SK-MEL-5 (cell line): ENCODE measurements at regions not wholly inside any gene's neighbourhood (a gene's known extent, or its start where the extent isn't known, plus 50 kb on each side); places are given as distances from the start of the nearest gene placed in this dataset.
"Not testable (repeated sequence)": the region's sequence is repeated elsewhere in the genome, so short reads cannot be mapped to it uniquely, and the experiment has no call there.

Experiments used
- DNase-seq: peaks from one replicate; pipeline ENCODE4 v3.0.0-alpha.2; 2016; ENCODE audit warnings: low read depth, low spot score
- in situ Hi-C: cut with HindIII; loops from 2 replicates; pipeline ENCODE4 v1.10.0; 2016; ENCODE audit warnings: low sequenced_read_pairs, high pct_unique_total_duplicates, low pct_unique_long_range_greater_than_20kb

DNA sequence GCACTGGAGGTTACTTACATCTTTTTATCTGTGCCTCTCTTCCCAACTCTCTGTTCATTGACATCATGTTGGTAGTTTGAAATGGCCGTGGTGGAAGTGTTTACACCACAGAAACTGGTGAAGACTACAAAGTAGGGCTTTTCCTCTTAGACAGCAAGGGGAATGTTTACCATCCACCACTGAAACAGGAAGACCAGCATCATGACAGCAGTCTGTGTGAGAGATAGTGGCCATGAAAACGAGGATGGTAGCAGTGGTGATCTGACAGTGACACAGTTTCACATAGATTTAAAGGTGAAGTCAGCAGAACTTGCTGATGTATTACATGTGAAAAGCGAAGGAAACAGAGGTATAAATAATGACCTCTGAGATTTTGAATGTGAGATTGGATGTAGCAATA is 115.7 kb downstream of the CCDC71L start:
- no peak for DNase-seq
- in situ Hi-C loops: loop anchor here (10.0 kb wide), 2 partner anchors 70 to 190 kb away; no protein-coding TSS in a partner anchor

GRCh38 chr7:106543221-106543757 is 117.7 kb downstream of the CCDC71L start:
- no peak for DNase-seq
- in situ Hi-C loops: loop anchor here (10.0 kb wide), 2 partner anchors 72 to 192 kb away; no protein-coding TSS in a partner anchor

GRCh38 chr7:106542550-106543220 is 118.3 kb downstream of the CCDC71L start:
- DNase-seq: peak; percentile 97
- in situ Hi-C loops: loop anchor here (10.0 kb wide), 2 partner anchors 72 to 192 kb away; no protein-coding TSS in a partner anchor

GRCh38 chr7:106538638-106539037 is 122.3 kb downstream of the CCDC71L start:
- DNase-seq: no peak
- in situ Hi-C loops: no loop called here

- no peak for DNase-seq
- in situ Hi-C loops: no loop called here
Observed at GRCh38 chr7:106537119-106537518, 123.8 kb downstream of the CCDC71L start.

GRCh38 chr7:106536079-106536478 is 124.9 kb downstream of the CCDC71L start:
- in situ Hi-C loops: no loop called here
- DNase-seq: no peak

DNA sequence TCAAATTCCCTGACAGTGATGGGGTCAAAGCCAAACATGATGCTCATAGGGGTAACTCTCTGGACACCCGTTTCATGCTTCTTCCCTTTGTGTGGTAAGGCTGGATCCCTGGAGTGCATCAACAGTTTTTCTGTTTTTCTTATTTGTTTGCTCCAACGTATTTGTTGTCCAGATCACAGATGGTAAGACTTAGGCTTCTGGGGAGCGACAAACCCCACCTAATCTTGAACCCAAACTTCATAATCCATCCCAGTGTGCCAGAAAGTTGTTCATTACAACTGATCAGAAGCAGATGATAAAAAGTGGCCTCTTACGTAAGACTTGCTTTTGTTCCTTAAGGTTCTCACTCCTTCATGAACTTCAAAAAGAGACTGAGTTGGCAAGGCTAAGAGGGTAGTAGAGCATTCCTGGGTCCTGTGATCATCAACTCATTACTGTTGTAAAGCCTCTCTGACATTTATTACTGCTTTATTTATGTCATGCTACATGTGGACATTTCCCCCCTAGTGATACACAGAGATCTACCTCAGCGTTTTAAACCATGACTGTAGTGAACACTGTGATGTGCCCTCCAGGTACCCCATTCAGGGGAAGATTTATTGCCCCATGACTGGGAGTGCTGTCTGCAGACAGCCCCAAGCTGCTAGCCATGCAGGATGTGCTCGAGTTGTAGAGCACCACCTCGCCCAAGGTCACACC is 125.6 kb downstream of the CCDC71L start:
- no peak for DNase-seq

DNA sequence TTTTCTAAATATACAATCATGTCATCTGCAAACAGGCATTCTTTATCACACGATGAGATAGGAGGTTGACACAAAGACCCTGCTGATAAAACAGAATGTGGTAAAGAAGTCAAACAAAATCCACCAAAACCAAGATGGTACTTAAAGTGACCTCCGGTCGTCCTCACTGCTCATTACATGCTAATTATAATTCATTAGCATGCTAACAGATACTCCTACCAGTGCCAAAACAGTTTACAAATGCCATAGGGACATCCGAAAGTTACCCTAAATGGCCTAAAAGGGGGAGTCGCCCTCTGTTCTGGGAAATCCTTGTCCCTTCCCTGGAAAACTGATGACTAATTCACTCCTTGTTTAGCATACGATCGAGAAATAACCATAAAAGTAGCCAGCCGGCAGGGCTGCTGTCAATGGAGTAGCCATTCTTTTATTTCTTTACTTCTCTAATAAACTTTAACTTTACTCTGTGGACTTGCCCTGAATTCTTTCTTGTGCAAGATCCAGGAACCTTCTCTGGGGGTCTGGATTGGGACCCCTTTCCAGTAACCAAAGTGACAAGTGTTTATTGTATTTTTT is 126.6 kb downstream of the CCDC71L start:
- in situ Hi-C loops: no loop called here
- no peak for DNase-seq

More for the DNA sequence above, 125.6 kb downstream of the CCDC71L start:
- in situ Hi-C loops: no loop called here

DNA sequence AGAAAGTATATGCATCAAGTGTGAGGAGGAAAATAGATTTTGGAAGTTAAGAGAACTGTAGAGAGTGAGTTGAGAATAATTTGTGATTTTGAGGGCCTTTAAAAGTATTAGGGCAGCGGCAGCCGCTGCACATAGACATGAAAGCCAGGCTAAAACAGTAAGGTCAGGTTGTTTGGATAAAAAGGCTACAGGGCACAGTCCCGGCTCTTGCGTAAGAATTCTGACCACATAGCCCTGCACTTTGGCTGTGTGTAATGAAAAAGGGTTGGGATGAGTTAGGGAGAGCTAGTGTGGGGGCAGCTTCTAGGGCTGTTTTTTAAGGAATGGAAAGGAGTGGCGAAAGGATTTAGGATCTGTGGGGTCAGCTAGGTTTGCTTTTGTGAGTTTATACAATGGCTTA is 130.8 kb downstream of the CCDC71L start:
- DNase-seq, in situ Hi-C loops: not testable (repeated sequence)

DNA sequence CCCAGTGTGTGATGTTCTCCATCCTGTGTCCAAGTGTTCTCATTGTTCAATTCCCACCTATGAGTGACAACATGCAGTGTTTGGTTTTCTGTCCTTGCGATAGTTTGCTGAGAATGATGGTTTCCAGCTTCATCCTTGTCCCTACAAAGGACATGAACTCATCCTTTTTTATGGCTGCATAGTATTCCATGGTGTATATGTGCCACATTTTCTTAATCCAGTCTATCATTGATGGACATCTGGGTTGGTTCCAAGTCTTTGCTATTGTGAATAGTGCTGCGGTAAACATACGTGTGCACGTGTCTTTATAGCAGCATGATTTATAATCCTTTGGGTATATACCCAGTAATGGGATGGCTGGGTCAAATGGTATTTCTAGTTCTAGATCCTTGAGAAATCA is 134.3 kb downstream of the CCDC71L start:
- DNase-seq, in situ Hi-C loops: not testable (repeated sequence)

DNA sequence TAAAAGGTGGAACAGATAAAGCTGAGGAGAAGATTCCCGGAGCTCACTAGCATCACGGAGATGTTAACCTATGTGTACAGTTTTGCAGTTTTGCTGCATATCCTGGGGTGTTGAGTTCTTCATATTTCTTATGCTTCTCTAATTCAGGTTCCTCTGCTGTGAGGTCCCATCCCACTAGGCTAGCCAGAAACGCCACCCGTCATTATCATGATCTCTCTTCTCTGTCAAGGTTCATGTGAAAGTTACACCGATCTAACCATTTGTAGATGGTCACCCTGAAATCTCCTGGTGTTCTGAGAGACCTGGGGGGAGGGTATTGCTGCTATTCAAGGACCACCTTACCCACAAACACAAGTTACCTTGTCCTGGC is 136.3 kb downstream of the CCDC71L start:
- in situ Hi-C loops: no loop called here
- DNase-seq: no peak

- in situ Hi-C loops: no loop called here
- DNase-seq: no peak
Observed at GRCh38 chr7:106523482-106523881, 137.5 kb downstream of the CCDC71L start.

DNA sequence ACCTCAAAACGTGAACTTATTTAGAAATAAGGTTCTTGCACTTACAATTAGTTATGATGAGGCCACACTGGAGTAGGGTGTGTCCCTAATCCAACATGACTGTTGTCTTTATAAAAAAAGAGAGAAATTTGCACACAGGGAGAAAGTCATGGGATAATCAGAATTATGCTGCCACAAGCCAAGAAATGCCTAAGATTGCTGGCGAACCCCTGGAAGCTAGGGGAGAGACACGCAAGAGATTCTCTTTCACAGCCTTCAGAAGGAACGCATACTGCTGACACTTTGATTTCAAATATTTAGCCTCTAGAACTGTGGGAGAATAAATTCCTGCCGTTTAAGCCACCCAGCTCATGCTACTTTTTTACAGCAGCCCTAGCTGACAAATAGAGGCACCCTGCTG is 138.3 kb downstream of the CCDC71L start:
- in situ Hi-C loops: no loop called here
- no peak for DNase-seq

DNA sequence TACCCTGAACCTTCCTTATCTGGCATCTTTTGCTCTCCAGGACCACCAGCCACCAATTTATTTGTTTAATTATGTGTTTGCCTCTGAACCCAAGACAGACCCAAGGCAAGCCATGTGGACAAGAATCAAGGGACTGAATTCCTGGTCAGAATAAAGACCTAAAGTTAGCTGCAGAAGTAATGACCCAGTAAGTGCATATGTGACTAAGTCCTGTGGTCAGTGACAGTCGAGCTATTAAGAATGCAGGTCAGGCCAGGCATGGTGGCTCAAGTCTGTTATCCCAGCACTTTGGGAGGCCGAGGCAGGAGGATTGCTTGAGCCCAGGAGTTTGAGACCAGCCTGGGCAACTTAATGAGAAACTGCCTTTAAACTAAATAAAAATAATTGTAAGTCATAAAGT is 139.4 kb downstream of the CCDC71L start:
- DNase-seq: no peak
- in situ Hi-C loops: no loop called here

- in situ Hi-C loops: no loop called here
- DNase-seq: no peak
Observed at GRCh38 chr7:106520962-106521514, 139.9 kb downstream of the CCDC71L start.

DNA sequence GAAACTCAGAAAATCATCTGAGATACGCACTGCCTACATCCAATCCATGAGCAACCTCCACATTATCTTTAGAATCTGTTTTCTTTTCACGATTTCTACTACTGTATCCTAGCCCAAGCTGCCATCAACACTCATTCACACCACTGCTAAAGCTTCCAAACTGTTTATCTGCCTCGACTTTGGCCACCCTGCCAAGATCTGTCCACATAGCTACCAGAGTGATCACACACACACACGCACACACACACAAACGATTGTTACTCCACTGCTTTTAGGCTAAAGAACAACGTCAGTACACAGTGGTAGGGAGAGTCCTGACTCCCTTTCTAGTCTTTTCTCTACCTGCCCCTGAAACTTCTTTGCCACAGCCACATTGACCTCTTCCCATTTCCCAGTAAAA is 142.0 kb downstream of the CCDC71L start:
- DNase-seq: no peak
- in situ Hi-C loops: no loop called here

- in situ Hi-C loops: no loop called here
Observed at GRCh38 chr7:106518239-106518638, 142.7 kb downstream of the CCDC71L start.

GRCh38 chr7:106517508-106517907 is 143.4 kb downstream of the CCDC71L start:
- in situ Hi-C loops: no loop called here

More at GRCh38 chr7:106518239-106518638, 142.7 kb downstream of the CCDC71L start:
- DNase-seq: no peak

More at GRCh38 chr7:106517508-106517907, 143.4 kb downstream of the CCDC71L start:
- DNase-seq: no peak
